IMR-90 (cell line): ENCODE measurements at regions not wholly inside any gene's neighbourhood (a gene's known extent, or its start where the extent isn't known, plus 50 kb on each side); places are given as distances from the start of the nearest gene placed in this dataset.

Experiments
- ATAC-seq: fragments of 200-7000 bp; cut with Tn5 transposase; 2 replicates; pipeline ENCODE4 v1.9.1; 2020; ENCODE audit warnings: low read depth, mild to moderate bottlenecking, moderate library complexity
- BruUV-seq: library from RNA; stranded (reverse); fragments of 400-500 nt; replicated peaks from 2 replicates; lab custom pipeline; 2021; lab: Mats Ljungman, UMichigan
- CTCF ChIA-PET: fragments of 300-600 bp; formaldehyde crosslinking; extraction: SDS; loops from one replicate; lab custom pipeline; 2021; ENCODE audit warnings: antibody characterized with exemption; lab: Yijun Ruan, JAX
- POLR2A ChIA-PET: fragments of 300-600 bp; sonication (Branson Sonifier 250); formaldehyde crosslinking; loops from one replicate; lab custom pipeline; 2022; ENCODE audit warnings: antibody characterized with exemption; ENCODE audit not compliant: unreplicated experiment; lab: Charles Lee
- DNase-seq: peaks from one replicate; pipeline ENCODE4 v3.0.0; 2013
- H2AFZ ChIP-seq: replicated peaks from 2 replicates; pipeline ENCODE3; 2013; ENCODE audit warnings: low read length, mild to moderate bottlenecking; ENCODE audit not compliant: poor library complexity
- H2AK5ac ChIP-seq: 2 replicates; pipeline ENCODE4 v1.6.1; 2013; ENCODE audit warnings: low read depth, low read length, inconsistent platforms
- H2AK9ac ChIP-seq: replicated peaks from 2 replicates; pipeline ENCODE3; 2013; ENCODE audit warnings: mild to moderate bottlenecking, low read depth, low read length, moderate library complexity; ENCODE audit not compliant: poor library complexity
- H2BK120ac ChIP-seq: 2 replicates; pipeline ENCODE4 v1.6.1; 2013; ENCODE audit warnings: low read depth, low read length, inconsistent platforms
- H2BK15ac ChIP-seq: 3 replicates; pipeline ENCODE4 v1.6.1; 2013; ENCODE audit warnings: low read depth, low read length, inconsistent platforms
- H2BK20ac ChIP-seq: 2 replicates; pipeline ENCODE4 v1.6.1; 2013; ENCODE audit warnings: low read depth, mild to moderate bottlenecking, inconsistent platforms, low read length, moderate library complexity
- H2BK5ac ChIP-seq: 2 replicates; pipeline ENCODE4 v1.6.1; 2013; ENCODE audit warnings: mild to moderate bottlenecking, low read depth, low read length, inconsistent platforms; ENCODE audit not compliant: poor library complexity, severe bottlenecking
- H3K14ac ChIP-seq: replicated peaks from 2 replicates; pipeline ENCODE4 v1.6.1; 2013; ENCODE audit warnings: low read depth, low read length, inconsistent platforms
- H3K18ac ChIP-seq: 2 replicates; pipeline ENCODE4 v1.6.1; 2013; ENCODE audit warnings: low read depth, low read length, control low read depth
- H3K23ac ChIP-seq: 2 replicates; pipeline ENCODE4 v1.6.1; 2013; ENCODE audit warnings: low read depth, low read length, inconsistent platforms
- H3K27ac ChIP-seq: 2 replicates; pipeline ENCODE4 v1.5.1; 2013; ENCODE audit warnings: mild to moderate bottlenecking, control low read depth, low read length; ENCODE audit not compliant: insufficient read depth
- H3K27me3 ChIP-seq: 2 replicates; pipeline ENCODE4 v1.6.1; 2013; ENCODE audit warnings: low read length; ENCODE audit not compliant: control insufficient read depth, insufficient read depth
- H3K36me3 ChIP-seq: 2 replicates; pipeline ENCODE4 v1.6.1; 2013; ENCODE audit warnings: low read length, mixed read lengths; ENCODE audit not compliant: control insufficient read depth, insufficient read depth
- H3K4ac ChIP-seq: 2 replicates; pipeline ENCODE4 v1.6.1; 2013; ENCODE audit warnings: low read depth, low read length, inconsistent platforms
- H3K4me1 ChIP-seq: 2 replicates; pipeline ENCODE4 v1.6.1; 2013; ENCODE audit warnings: low read length, mixed read lengths; ENCODE audit not compliant: control insufficient read depth, insufficient read depth
- H3K4me2 ChIP-seq: 2 replicates; pipeline ENCODE4 v1.6.1; 2013; ENCODE audit warnings: low read depth, mild to moderate bottlenecking, control low read depth, low read length, moderate library complexity
- H3K4me3 ChIP-seq: 2 replicates; pipeline ENCODE4 v1.5.1; 2013; ENCODE audit warnings: low read depth, mild to moderate bottlenecking, control low read depth, low read length, moderate library complexity; ENCODE audit not compliant: insufficient read depth
- H3K56ac ChIP-seq: 2 replicates; pipeline ENCODE4 v1.6.1; 2013; ENCODE audit warnings: low read length, inconsistent platforms; ENCODE audit not compliant: insufficient read depth; ENCODE audit errors: extremely low read depth
- H3K79me1 ChIP-seq, 2 experiments: 2 replicates each; pipeline ENCODE4 v1.6.1; 2013; ENCODE audit warnings: low read length in 2 of 2, inconsistent platforms in 1 of 2, low read depth in 1 of 2
- H3K9ac ChIP-seq: 2 replicates; pipeline ENCODE4 v1.6.1; 2013; ENCODE audit warnings: low read depth, low read length, control low read depth
- H3K9me1 ChIP-seq: 2 replicates; pipeline ENCODE4 v1.6.1; 2013; ENCODE audit warnings: low read length, inconsistent platforms; ENCODE audit not compliant: insufficient read depth
- H3K9me3 ChIP-seq: 2 replicates; pipeline ENCODE4 v1.6.1; 2013; ENCODE audit warnings: low read length; ENCODE audit not compliant: control insufficient read depth, insufficient read depth
- H4K20me1 ChIP-seq: 2 replicates; pipeline ENCODE4 v1.6.1; 2013; ENCODE audit warnings: low read length, inconsistent platforms; ENCODE audit not compliant: insufficient read depth
- H4K5ac ChIP-seq: 2 replicates; pipeline ENCODE4 v1.6.1; 2013; ENCODE audit warnings: mild to moderate bottlenecking, low read depth, low read length, control low read depth
- H4K8ac ChIP-seq, 2 experiments: 2 replicates each; pipeline ENCODE4 v1.6.1; 2013; ENCODE audit warnings: low read depth in 2 of 2, low read length in 2 of 2, control low read depth in 1 of 2, inconsistent platforms in 1 of 2
- H4K91ac ChIP-seq: 2 replicates; pipeline ENCODE4 v1.6.1; 2013; ENCODE audit warnings: low read depth, low read length, inconsistent platforms; ENCODE audit not compliant: insufficient read depth
- MXI1 ChIP-seq: IDR thresholded peaks from 2 replicates; pipeline ENCODE4 v1.6.1; 2012; ENCODE audit warnings: low read depth, mild to moderate bottlenecking, low read length, moderate library complexity, borderline replicate concordance
- WGBS, 2 experiments: methylation state at CpG; one replicate each; pipeline versions ENCODE4 v1.1.5 to v1.1.7; 2013; ENCODE audit warnings: missing lambda C conversion rate in 2 of 2; ENCODE audit not compliant: insufficient read length in 1 of 2; ENCODE audit errors: extremely low coverage in 2 of 2; 5-methylcytosine and 5-hydroxymethylcytosine counted together
- dilution Hi-C: fragments of 300-500 bp; cut with HindIII; formaldehyde crosslinking; loops from one replicate; pipeline ENCODE4 v1.14.3; 2018; ENCODE audit warnings: low sequenced_read_pairs; ENCODE audit not compliant: unreplicated experiment
- in situ Hi-C: fragments of 300-500 bp; cut with MboI; formaldehyde crosslinking; loops from 3 replicates; pipeline ENCODE4 v1.14.3; 2019; ENCODE audit warnings: low sequenced_read_pairs, inconsistent platforms, mixed read lengths
- intact Hi-C: fragments of 100-400 bp; cut with micrococcal nuclease; formaldehyde crosslinking; loops from 2 replicates; pipeline ENCODE4 v1.10.0; 2022

GRCh38 chr4:141352331-141352730, 131.6 kb downstream of the ZNF330 start:
- H4K91ac ChIP-seq: peak overlapping the region; percentile 69
- ChIA-PET CTCF (no interaction called here), POLR2A (no interaction called here)
- no peak for TF ChIP-seq MXI1
- peak overlapping the region; percentile 37 to 68 for H4K8ac ChIP-seq
- H3K4me3 ChIP-seq: no peak overlapping the region
- BruUV-seq: no TSS peak
- peak overlapping the region; percentile 46; the same call in 1 of the 2 replicates for H2AK5ac ChIP-seq
- WGBS, 2 experiments: no CpG with 5 or more reads among the region's 2 CpGs
- ATAC-seq (no peak), DNase-seq (no peak)
- intact Hi-C loops (no loop called here), dilution Hi-C loops (no loop called here), in situ Hi-C loops (no loop called here)
- H3K14ac ChIP-seq: peak overlapping the region; percentile 16; the same call in 1 of the 2 replicates
- no peak overlapping the region for H3K9ac ChIP-seq
- H3K4me1 ChIP-seq: peaks cover 20% of the 10 kb centered on the region
- no peaks in the 10 kb centered on the region for H4K20me1 ChIP-seq
- H2AK9ac ChIP-seq: no peak overlapping the region
- H3K79me1 ChIP-seq: no peaks in the 10 kb centered on the region
- H2BK20ac ChIP-seq: peak overlapping the region; percentile 63
- peak overlapping the region; percentile 57; the same call in 1 of the 2 replicates for H2BK120ac ChIP-seq
- peak overlapping the region; percentile 92; the same call in 2 of the 3 replicates for H2BK15ac ChIP-seq
- no peak overlapping the region for H3K27ac ChIP-seq
- peak overlapping the region; percentile 98 for H2BK5ac ChIP-seq
- peak overlapping the region; percentile 13; the same call in 1 of the 2 replicates for H3K56ac ChIP-seq
- peak overlapping the region; percentile 90 for H4K5ac ChIP-seq
- H3K9me3 ChIP-seq: no peaks in the 10 kb centered on the region
- H3K9me1 ChIP-seq: peaks cover 7% of the 10 kb centered on the region
- no peak overlapping the region for H2AFZ ChIP-seq
- peak overlapping the region; percentile 36; the same call in 1 of the 2 replicates for H3K4ac ChIP-seq
- H3K27me3 ChIP-seq: no peaks in the 10 kb centered on the region
- H3K18ac ChIP-seq: peak overlapping the region; percentile 84; the same call in 1 of the 2 replicates
- H3K4me2 ChIP-seq: no peak overlapping the region; the same call in 1 of the 2 replicates
- H3K23ac ChIP-seq: peak overlapping the region; percentile 5; the same call in 1 of the 2 replicates
- no peaks in the 10 kb centered on the region for H3K36me3 ChIP-seq
